IPS DF 4.7 (cell line): ENCODE measurements at regions not wholly inside any gene's neighbourhood (a gene's known extent, or its start where the extent isn't known, plus 50 kb on each side); places are given as distances from the start of the nearest gene placed in this dataset.

Experiments
- DNase-seq: peaks from one replicate; pipeline ENCODE4 v3.0.0-alpha.2; 2013; ENCODE audit warnings: low spot score; ENCODE audit errors: extremely low read depth

DNA sequence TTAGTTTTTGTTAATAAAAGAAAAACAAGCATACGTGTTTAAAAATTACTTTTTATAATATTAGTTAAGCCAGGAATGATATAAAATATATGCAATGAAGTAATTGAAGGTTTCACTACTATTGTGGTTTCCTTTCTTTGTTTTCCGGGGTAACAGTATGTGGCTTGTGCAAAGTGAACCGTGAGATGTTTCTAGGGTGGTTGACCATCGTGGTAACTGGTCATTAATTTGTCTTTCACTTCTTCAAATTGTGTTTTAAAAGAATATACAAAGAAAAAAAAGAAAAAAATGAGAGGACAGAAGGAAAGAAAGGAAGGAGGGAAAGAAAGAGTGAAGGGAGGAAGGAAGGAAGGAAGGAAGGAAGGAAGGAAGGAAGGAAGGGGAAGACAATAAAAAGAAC is 330.1 kb upstream of the CPXCR1 start:
- no peak for DNase-seq

DNA sequence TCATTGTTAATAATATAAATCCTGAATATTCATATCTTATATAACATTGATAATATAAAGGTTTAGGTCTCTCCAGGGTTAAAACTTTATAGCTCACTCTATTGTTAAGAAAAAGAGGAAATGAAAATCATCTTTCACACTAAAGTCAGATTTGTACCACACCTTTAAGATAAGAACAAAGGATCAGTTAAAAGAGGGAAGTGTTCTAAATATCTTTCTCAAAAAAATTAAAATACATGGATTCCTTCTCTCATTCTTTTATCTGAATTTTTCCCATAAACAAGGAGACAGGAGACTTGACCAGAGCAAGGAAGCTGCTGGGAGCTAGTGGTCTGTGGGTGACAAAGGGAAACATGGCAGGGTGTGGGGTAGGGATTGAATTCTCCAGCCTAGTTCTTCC is 323.0 kb upstream of the CPXCR1 start:
- DNase-seq: no peak

DNA sequence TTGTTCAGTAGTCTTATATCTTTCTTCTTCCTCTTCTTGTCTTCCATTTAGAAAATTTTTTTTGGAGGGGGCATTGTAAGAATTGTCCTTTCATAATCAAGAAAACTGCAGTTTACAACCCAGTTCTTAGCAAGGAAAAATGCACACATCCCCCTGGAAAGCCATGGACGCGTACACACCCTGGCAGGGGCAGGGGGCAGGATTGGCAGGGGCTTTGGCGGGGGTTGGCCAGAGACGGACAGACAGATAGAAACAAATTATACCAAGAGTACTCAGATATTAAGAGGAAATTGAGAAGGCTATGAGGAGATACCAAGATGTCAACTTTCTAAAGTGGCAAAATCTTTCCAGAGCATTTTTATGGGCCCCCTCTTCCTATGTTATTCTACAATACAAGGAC is 322.5 kb upstream of the CPXCR1 start:
- DNase-seq: no peak

GRCh38 chrX:88425739-88426138 is 321.3 kb upstream of the CPXCR1 start:
- DNase-seq: no peak

- no peak for DNase-seq
These were observed 309.5 kb upstream of the CPXCR1 start for GRCh38 chrX:88437563-88437962.

- DNase-seq: no peak
These were observed 308.8 kb upstream of the CPXCR1 start for GRCh38 chrX:88438209-88438608.

DNA sequence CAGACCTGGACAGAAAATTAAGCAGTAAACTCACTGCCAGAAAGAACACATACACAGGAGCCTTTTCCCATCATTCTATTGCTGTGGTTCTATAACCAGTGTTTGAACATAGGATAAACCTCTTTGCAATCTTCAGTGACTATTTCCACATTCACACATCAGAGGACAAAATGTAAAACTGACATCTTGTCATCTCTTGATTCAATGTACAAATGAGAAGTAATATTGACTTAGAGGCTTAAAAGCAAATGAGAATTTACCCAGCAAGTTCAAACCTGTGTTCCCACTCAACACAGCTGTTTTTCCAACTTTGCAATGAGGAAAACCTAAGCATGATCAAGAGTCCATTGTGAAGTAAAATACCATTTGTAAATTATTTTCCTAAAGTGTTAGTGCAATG is 307.1 kb upstream of the CPXCR1 start:
- no peak for DNase-seq
